ENCODE measurements at regions not wholly inside any gene's neighbourhood (a gene's known extent, or its start where the extent isn't known, plus 50 kb on each side); places are given as distances from the start of the nearest gene placed in this dataset.

- FAIRE-seq: no peak
- H3K9me3 ChIP-seq (replicated peaks; ENCODE audit: control insufficient read depth, insufficient read depth, low read length): no peaks in the 10 kb centered on the region
- H3K79me2 ChIP-seq (ENCODE audit: control insufficient read depth, insufficient read depth, low read length): no peaks in the 10 kb centered on the region
- H3K4me1 ChIP-seq (ENCODE audit: control insufficient read depth, extremely low read depth, insufficient read depth, low read length): peaks cover 9% of the 10 kb centered on the region
- BruUV-seq (replicated peaks): no TSS peak
- H3K27ac ChIP-seq (ENCODE audit: insufficient read depth, low read depth, low read length): no peak overlapping the region
- H3K27me3 ChIP-seq (ENCODE audit: control insufficient read depth in 2 of 2, insufficient read depth in 2 of 2, low read length in 2 of 2): peaks cover 0 to 2% of the 10 kb centered on the region in 2 experiments
- H3K4me3 ChIP-seq (replicated peaks in 1 of 3; ENCODE audit: insufficient read depth in 1 of 3, low read depth in 1 of 3, low read length in 3 of 3): no peak overlapping the region
- dilution Hi-C loops (cut with MboI; ENCODE audit: extremely low pct_ligation_motif_present, low sequenced_read_pairs): no loop called here
- TF ChIP-seq CTCF (IDR thresholded peaks at IDR 0.05; ENCODE audit: extremely low read depth in 1 of 2, insufficient read depth in 1 of 2, low read depth in 1 of 2, low read length in 2 of 2) (no peak), MAX (IDR thresholded peaks at IDR 0.05; ENCODE audit: insufficient read depth, insufficient read length) (no peak), POLR2A (IDR thresholded peaks at IDR 0.05; ENCODE audit: low read depth, low read length) (no peak), MYC (IDR thresholded peaks at IDR 0.05; ENCODE audit: low read depth, low read length) (no peak), GATA2 (IDR thresholded peaks at IDR 0.05; ENCODE audit: insufficient read depth, insufficient read length, low read depth, low read length) (no peak), EZH2 (IDR thresholded peaks at IDR 0.05; ENCODE audit: borderline replicate concordance, low read depth, low read length, severe bottlenecking) (no peak), POLR2AphosphoS5 (IDR thresholded peaks at IDR 0.05; ENCODE audit: insufficient read depth, low read depth, low read length) (no peak), JUN (IDR thresholded peaks at IDR 0.05; ENCODE audit: borderline replicate concordance, insufficient read depth, insufficient read length, low read depth) (no peak), FOS (IDR thresholded peaks at IDR 0.05; ENCODE audit: borderline replicate concordance, insufficient read depth, low read length) (no peak)
- H4K20me1 ChIP-seq (replicated peaks; ENCODE audit: control insufficient read depth, extremely low read depth, insufficient read depth, low read length): no peaks in the 10 kb centered on the region
- no peak for DNase-seq (ENCODE audit: low read depth, low spot score)
- no peaks in the 10 kb centered on the region for H3K9me1 ChIP-seq (replicated peaks; ENCODE audit: control insufficient read depth, extremely low read depth, insufficient read depth, low read length)
- H3K9ac ChIP-seq (replicated peaks; ENCODE audit: extremely low read depth, insufficient read depth, low read length): no peak overlapping the region
- intact Hi-C loops (cut with micrococcal nuclease): no loop called here
- POLR2A ChIA-PET: no interaction called here
- H3K4me2 ChIP-seq (ENCODE audit: insufficient read depth, low read length): no peak overlapping the region
- H3K36me3 ChIP-seq (ENCODE audit: control insufficient read depth in 2 of 2, extremely low read depth in 1 of 2, insufficient read depth in 2 of 2, low read length in 2 of 2): no peaks in the 10 kb centered on the region
- no peak overlapping the region for H2AFZ ChIP-seq (ENCODE audit: low read depth, low read length)
- CTCF ChIA-PET: interaction anchor here (0.8 to 1.3 kb wide), 3 partner anchors 31 to 585 kb away, joined by 3 to 4 read pairs (median 3); no protein-coding TSS in a partner anchor
These were observed 73.3 kb upstream of the NXT1 start for GRCh38 chr20:23277316-23277715.

Measured in endothelial cell of umbilical vein (primary cell).